Uterus (tissue), 3 donors: ENCODE measurements at regions not wholly inside any gene's neighbourhood (a gene's known extent, or its start where the extent isn't known, plus 50 kb on each side); places are given as distances from the start of the nearest gene placed in this dataset.

ENCODE experiments used
- DNase-seq, 2 donors: peaks; one replicate each; pipeline ENCODE4 v3.0.0-alpha.2; 2019 to 2020
- H3K27ac ChIP-seq, 2 donors: fragments of 200-600 bp; sonication (generic); 1 replicate in 1 of 2; 2 replicates in 1 of 2; pipeline ENCODE4 v1.5.1; 2016 to 2018
- H3K27me3 ChIP-seq, 2 donors: fragments of 200-600 bp; sonication (generic); one replicate each; pipeline ENCODE4 v1.5.1; 2018 to 2019; ENCODE audit warnings: control low read depth in 1 of 2
- H3K36me3 ChIP-seq, 2 donors: fragments of 200-600 bp; sonication (generic); one replicate each; pipeline ENCODE4 v1.5.1; 2019; ENCODE audit warnings: control low read depth in 1 of 2
- H3K4me1 ChIP-seq, 2 donors: fragments of 200-600 bp; sonication (generic); one replicate each; pipeline ENCODE4 v1.5.1; 2018 to 2019; ENCODE audit warnings: control low read depth in 1 of 2
- H3K4me3 ChIP-seq, 2 donors: fragments of 200-600 bp; sonication (generic); 1 replicate in 1 of 2; 2 replicates in 1 of 2; pipeline ENCODE4 v1.5.1; 2018 to 2019; ENCODE audit warnings: mild to moderate bottlenecking in 1 of 2
- H3K9me3 ChIP-seq, 2 donors: fragments of 200-600 bp; sonication (generic); one replicate each; pipeline ENCODE4 v1.5.1; 2019; ENCODE audit warnings: control low read depth in 1 of 2
- POLR2A ChIP-seq, 2 donors: fragments of 450-650 bp; IDR thresholded peaks; one replicate each; pipeline ENCODE4 v1.6.1; 2016; ENCODE audit warnings: antibody characterized with exemption in 2 of 2, mild to moderate bottlenecking in 1 of 2, moderate library complexity in 1 of 2
- intact Hi-C: fragments of 100-400 bp; cut with DNase I; formaldehyde crosslinking; loops from one replicate; pipeline ENCODE4 v1.15.1; 2023; ENCODE audit warnings: low total_unique reads
- TF ChIP-seq, protein P1 (sequence below), 4 experiments: fragments of 200-600 bp in 2 of 4; fragments of 450-650 bp in 2 of 4; sonication (generic) in 2 of 4; IDR thresholded peaks; one replicate each; pipeline ENCODE4 v1.5.1; 2016 to 2019; ENCODE audit warnings: antibody characterized with exemption in 4 of 4, mild to moderate bottlenecking in 2 of 4, moderate library complexity in 1 of 4
- donor health status: DM: yes; HTN: yes; CAD: no.

DNA sequence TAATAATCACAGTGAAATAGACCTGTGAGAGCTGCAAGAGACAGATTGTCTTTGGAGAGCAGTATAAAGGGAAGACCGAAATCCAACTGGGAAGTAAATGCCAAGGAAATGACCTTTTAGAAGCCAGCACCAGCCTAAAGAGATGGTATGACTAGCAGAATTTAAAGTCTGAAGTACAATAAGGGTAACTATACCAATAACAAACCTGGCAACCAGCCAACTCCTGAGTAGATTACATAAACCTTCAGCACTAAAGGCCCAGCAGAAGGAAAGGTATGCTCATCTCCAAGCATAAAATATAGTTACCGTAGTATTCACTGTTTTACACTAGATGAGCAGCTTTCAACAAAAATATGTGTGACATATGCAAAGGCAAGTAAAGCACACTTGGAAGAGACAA, 155.1 kb upstream of the SATB1 start:
- DNase-seq = no peak
- H3K27me3 ChIP-seq = no peaks in the 10 kb centered on the region

DNA sequence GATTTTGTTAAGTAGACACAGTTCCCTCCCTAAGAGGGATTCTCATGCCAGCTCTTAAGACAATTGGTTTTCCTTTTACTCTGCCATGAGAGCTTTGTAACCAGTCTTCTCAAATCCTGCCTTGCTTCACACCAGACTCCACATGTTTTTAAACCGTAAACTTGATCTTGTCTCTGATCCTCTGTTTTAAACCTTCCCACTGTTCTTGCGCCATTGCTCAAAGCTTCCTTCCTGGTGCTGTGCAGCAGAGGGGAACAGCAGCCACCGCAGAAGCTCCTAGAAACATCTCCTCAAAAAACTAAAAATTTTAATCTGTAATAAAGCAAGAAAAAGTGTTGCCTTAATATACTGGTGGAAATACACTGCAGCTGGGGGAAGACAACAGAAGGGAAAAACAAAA, 154.5 kb upstream of the SATB1 start:
- TF ChIP-seq, protein P1, sequence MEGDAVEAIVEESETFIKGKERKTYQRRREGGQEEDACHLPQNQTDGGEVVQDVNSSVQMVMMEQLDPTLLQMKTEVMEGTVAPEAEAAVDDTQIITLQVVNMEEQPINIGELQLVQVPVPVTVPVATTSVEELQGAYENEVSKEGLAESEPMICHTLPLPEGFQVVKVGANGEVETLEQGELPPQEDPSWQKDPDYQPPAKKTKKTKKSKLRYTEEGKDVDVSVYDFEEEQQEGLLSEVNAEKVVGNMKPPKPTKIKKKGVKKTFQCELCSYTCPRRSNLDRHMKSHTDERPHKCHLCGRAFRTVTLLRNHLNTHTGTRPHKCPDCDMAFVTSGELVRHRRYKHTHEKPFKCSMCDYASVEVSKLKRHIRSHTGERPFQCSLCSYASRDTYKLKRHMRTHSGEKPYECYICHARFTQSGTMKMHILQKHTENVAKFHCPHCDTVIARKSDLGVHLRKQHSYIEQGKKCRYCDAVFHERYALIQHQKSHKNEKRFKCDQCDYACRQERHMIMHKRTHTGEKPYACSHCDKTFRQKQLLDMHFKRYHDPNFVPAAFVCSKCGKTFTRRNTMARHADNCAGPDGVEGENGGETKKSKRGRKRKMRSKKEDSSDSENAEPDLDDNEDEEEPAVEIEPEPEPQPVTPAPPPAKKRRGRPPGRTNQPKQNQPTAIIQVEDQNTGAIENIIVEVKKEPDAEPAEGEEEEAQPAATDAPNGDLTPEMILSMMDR (IDR thresholded peaks at IDR 0.05) = no peak
- no peak for TF ChIP-seq POLR2A (IDR thresholded peaks at IDR 0.05)
- DNase-seq = no peak
- H3K36me3 ChIP-seq = no peaks in the 10 kb centered on the region
- H3K27ac ChIP-seq = no peak overlapping the region
- intact Hi-C loops = no loop called here
- no peak overlapping the region for H3K4me3 ChIP-seq
- H3K9me3 ChIP-seq = no peaks in the 10 kb centered on the region
- H3K27me3 ChIP-seq = no peaks in the 10 kb centered on the region
- no peaks in the 10 kb centered on the region for H3K4me1 ChIP-seq

More for the DNA sequence above, 155.1 kb upstream of the SATB1 start:
- H3K36me3 ChIP-seq = no peaks in the 10 kb centered on the region
- intact Hi-C loops = no loop called here
- no peaks in the 10 kb centered on the region for H3K4me1 ChIP-seq
- no peak overlapping the region for H3K27ac ChIP-seq
- TF ChIP-seq, protein P1 (IDR thresholded peaks at IDR 0.05) = no peak
- TF ChIP-seq POLR2A (IDR thresholded peaks at IDR 0.05) = no peak
- no peak overlapping the region for H3K4me3 ChIP-seq
- no peaks in the 10 kb centered on the region for H3K9me3 ChIP-seq

DNA sequence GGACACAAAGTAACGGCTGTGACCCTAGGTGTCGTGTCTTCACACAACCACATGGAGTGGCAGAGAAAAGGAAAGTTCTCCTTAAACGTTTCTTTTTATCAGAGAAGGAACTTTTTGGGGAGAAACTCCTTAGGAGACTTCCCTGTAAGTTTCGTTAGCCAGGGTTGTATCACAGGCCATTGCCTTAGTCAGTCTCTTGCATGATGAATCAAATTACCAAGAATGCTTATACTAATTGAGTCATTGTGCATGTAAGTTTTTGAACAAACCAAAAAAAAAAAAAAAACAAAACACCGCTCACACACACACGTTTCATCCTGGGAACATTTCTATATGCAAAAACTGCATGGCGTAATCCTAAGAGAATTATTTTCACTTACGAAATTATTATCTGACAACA, 150.4 kb upstream of the SATB1 start:
- Histone ChIP-seq H3K9me3 (no peaks in the 10 kb centered on the region), H3K4me1 (no peaks in the 10 kb centered on the region), H3K4me3 (no peak overlapping the region), H3K36me3 (no peaks in the 10 kb centered on the region), H3K27ac (no peak overlapping the region), H3K27me3 (no peaks in the 10 kb centered on the region)
- intact Hi-C loops = no loop called here
- no peak for TF ChIP-seq POLR2A (IDR thresholded peaks at IDR 0.05)
- TF ChIP-seq, protein P1 (IDR thresholded peaks at IDR 0.05) = no peak
- no peak for DNase-seq

DNA sequence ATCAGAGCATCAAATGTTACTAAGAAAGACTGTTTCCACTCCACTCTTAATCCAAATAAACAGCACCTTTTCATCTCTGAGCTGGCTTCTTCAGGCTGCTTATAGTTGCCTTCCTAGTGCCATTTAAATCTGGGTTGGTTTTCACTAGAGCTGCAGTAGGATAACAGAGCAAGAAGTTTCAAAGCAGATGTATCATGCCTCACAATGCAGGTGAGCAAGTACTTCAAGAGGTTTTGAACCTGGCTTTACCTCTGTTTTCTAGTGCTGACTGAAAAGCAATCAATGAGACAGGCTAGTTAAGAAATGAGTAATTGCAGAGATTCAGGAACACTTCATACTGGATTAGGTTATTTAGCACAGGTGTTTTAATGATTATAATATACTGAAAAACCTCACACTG, 147.7 kb upstream of the SATB1 start:
- H3K27ac ChIP-seq = no peak overlapping the region
- H3K36me3 ChIP-seq = no peaks in the 10 kb centered on the region
- intact Hi-C loops = no loop called here
- H3K27me3 ChIP-seq = no peaks in the 10 kb centered on the region
- H3K9me3 ChIP-seq = no peaks in the 10 kb centered on the region
- H3K4me3 ChIP-seq = no peak overlapping the region
- no peak for DNase-seq
- H3K4me1 ChIP-seq = no peaks in the 10 kb centered on the region
- TF ChIP-seq POLR2A (IDR thresholded peaks at IDR 0.05) = no peak
- TF ChIP-seq, protein P1 (IDR thresholded peaks at IDR 0.05) = no peak

DNA sequence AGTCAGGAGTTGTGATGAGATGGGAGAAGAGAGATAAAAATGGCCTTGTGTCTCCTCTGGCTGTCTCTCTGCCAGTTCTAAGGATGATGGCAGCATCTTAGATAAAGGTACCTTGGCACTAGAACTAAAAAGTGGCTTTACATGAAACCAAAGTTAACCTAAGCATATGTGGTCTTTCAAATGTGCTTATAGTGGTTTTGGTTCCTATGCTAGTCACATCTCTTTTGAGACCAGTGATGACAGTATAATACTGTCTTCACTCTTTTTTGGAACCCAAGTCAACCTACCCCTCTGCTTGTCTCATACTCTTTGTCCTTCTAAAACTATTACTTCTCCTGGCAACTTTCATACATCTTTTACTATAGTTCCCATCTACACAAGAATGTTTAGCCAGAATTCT, 142.2 kb upstream of the SATB1 start:
- Histone ChIP-seq H3K9me3 (no peaks in the 10 kb centered on the region), H3K36me3 (no peaks in the 10 kb centered on the region), H3K27ac (no peak overlapping the region), H3K4me3 (no peak overlapping the region), H3K4me1 (no peaks in the 10 kb centered on the region), H3K27me3 (no peaks in the 10 kb centered on the region)
- TF ChIP-seq POLR2A (IDR thresholded peaks at IDR 0.05) = no peak
- TF ChIP-seq, protein P1 (IDR thresholded peaks at IDR 0.05) = no peak
- intact Hi-C loops = no loop called here
- DNase-seq = no peak
